ENCODE measurements at regions not wholly inside any gene's neighbourhood (a gene's known extent, or its start where the extent isn't known, plus 50 kb on each side); places are given as distances from the start of the nearest gene placed in this dataset.

- TF ChIP-seq EZH2 (IDR thresholded peaks at IDR 0.05; ENCODE audit: low read length, missing control alignments), result no peak
- no peak for TF ChIP-seq CTCF (conservative IDR thresholded peaks at IDR 0.05 in 1 of 2, IDR thresholded peaks at IDR 0.05 in 1 of 2; ENCODE audit: low read depth in 1 of 2, low read length in 2 of 2)
- no peak for DNase-seq (ENCODE audit: low read depth in 2 of 2)
- no peak overlapping the region for H3K9ac ChIP-seq (ENCODE audit: insufficient read depth, low read length)
- no peak overlapping the region for H2AFZ ChIP-seq (ENCODE audit: low read length)
- no peak overlapping the region for H3K4me2 ChIP-seq (ENCODE audit: extremely low read depth, insufficient read depth, low read length)
- no peaks in the 10 kb centered on the region for H3K9me3 ChIP-seq (ENCODE audit: control insufficient read depth, insufficient read depth, low read depth, low read length)
- H3K4me3 ChIP-seq (replicated peaks in 1 of 4; ENCODE audit: control extremely low read depth in 1 of 4, insufficient read depth in 1 of 4, low read depth in 3 of 4, low read length in 4 of 4), result no peak overlapping the region
- no peaks in the 10 kb centered on the region for H3K36me3 ChIP-seq (ENCODE audit: control insufficient read depth, insufficient read depth, low read length)
- H3K27me3 ChIP-seq (ENCODE audit: control insufficient read depth, insufficient read depth, low read length), result no peaks in the 10 kb centered on the region
- no peaks in the 10 kb centered on the region for H4K20me1 ChIP-seq (ENCODE audit: control insufficient read depth, extremely low read depth, insufficient read depth, low read length)
- H3K4me1 ChIP-seq (ENCODE audit: control insufficient read depth, extremely low read depth, insufficient read depth, low read length), result no peaks in the 10 kb centered on the region
- H3K79me2 ChIP-seq (ENCODE audit: control insufficient read depth, insufficient read depth, low read length), result no peaks in the 10 kb centered on the region
- no peak overlapping the region for H3K27ac ChIP-seq (ENCODE audit: insufficient read depth, low read length)
Observed at GRCh38 chr12:74641262-74641661, 103.6 kb downstream of the ATXN7L3B start.

GRCh38 chr12:74641694-74642093 is 104.1 kb downstream of the ATXN7L3B start:
- Histone ChIP-seq H3K9me3 (ENCODE audit: control insufficient read depth, insufficient read depth, low read depth, low read length) (no peaks in the 10 kb centered on the region), H3K27me3 (ENCODE audit: control insufficient read depth, insufficient read depth, low read length) (no peaks in the 10 kb centered on the region)
- DNase-seq (ENCODE audit: low read depth in 2 of 2), result no peak

GRCh38 chr12:74644681-74645080 is 107.0 kb downstream of the ATXN7L3B start:
- TF ChIP-seq CTCF (conservative IDR thresholded peaks at IDR 0.05 in 1 of 2, IDR thresholded peaks at IDR 0.05 in 1 of 2; ENCODE audit: low read depth in 1 of 2, low read length in 2 of 2) (no peak), EZH2 (IDR thresholded peaks at IDR 0.05; ENCODE audit: low read length, missing control alignments) (no peak)
- no peak for DNase-seq (ENCODE audit: low read depth in 2 of 2)
- Histone ChIP-seq H3K9ac (ENCODE audit: insufficient read depth, low read length) (no peak overlapping the region), H3K9me3 (ENCODE audit: control insufficient read depth, insufficient read depth, low read depth, low read length) (no peaks in the 10 kb centered on the region), H4K20me1 (ENCODE audit: control insufficient read depth, extremely low read depth, insufficient read depth, low read length) (no peaks in the 10 kb centered on the region), H3K79me2 (ENCODE audit: control insufficient read depth, insufficient read depth, low read length) (no peaks in the 10 kb centered on the region), H3K27me3 (ENCODE audit: control insufficient read depth, insufficient read depth, low read length) (no peaks in the 10 kb centered on the region), H3K4me1 (ENCODE audit: control insufficient read depth, extremely low read depth, insufficient read depth, low read length) (no peaks in the 10 kb centered on the region), H3K4me3 (replicated peaks in 1 of 4; ENCODE audit: control extremely low read depth in 1 of 4, insufficient read depth in 1 of 4, low read depth in 3 of 4, low read length in 4 of 4) (no peak overlapping the region), H3K4me2 (ENCODE audit: extremely low read depth, insufficient read depth, low read length) (no peak overlapping the region), H3K27ac (ENCODE audit: insufficient read depth, low read length) (no peak overlapping the region), H3K36me3 (ENCODE audit: control insufficient read depth, insufficient read depth, low read length) (no peaks in the 10 kb centered on the region), H2AFZ (ENCODE audit: low read length) (no peak overlapping the region)

More at GRCh38 chr12:74641694-74642093, 104.1 kb downstream of the ATXN7L3B start:
- Histone ChIP-seq H4K20me1 (ENCODE audit: control insufficient read depth, extremely low read depth, insufficient read depth, low read length) (no peaks in the 10 kb centered on the region), H3K4me3 (replicated peaks in 1 of 4; ENCODE audit: control extremely low read depth in 1 of 4, insufficient read depth in 1 of 4, low read depth in 3 of 4, low read length in 4 of 4) (no peak overlapping the region), H3K79me2 (ENCODE audit: control insufficient read depth, insufficient read depth, low read length) (no peaks in the 10 kb centered on the region), H2AFZ (ENCODE audit: low read length) (no peak overlapping the region), H3K9ac (ENCODE audit: insufficient read depth, low read length) (no peak overlapping the region), H3K4me1 (ENCODE audit: control insufficient read depth, extremely low read depth, insufficient read depth, low read length) (no peaks in the 10 kb centered on the region), H3K27ac (ENCODE audit: insufficient read depth, low read length) (no peak overlapping the region), H3K4me2 (ENCODE audit: extremely low read depth, insufficient read depth, low read length) (no peak overlapping the region), H3K36me3 (ENCODE audit: control insufficient read depth, insufficient read depth, low read length) (no peaks in the 10 kb centered on the region)
- no peak for TF ChIP-seq EZH2 (IDR thresholded peaks at IDR 0.05; ENCODE audit: low read length, missing control alignments)
- TF ChIP-seq CTCF (conservative IDR thresholded peaks at IDR 0.05 in 1 of 2, IDR thresholded peaks at IDR 0.05 in 1 of 2; ENCODE audit: low read depth in 1 of 2, low read length in 2 of 2), result no peak
